PC-3 (cell line): ENCODE measurements at regions not wholly inside any gene's neighbourhood (a gene's known extent, or its start where the extent isn't known, plus 50 kb on each side); places are given as distances from the start of the nearest gene placed in this dataset.

ENCODE experiments used
- ATAC-seq: fragments of 200-7000 bp; cut with Tn5 transposase; 2 replicates; pipeline ENCODE4 v1.9.1; 2020; ENCODE audit warnings: mild to moderate bottlenecking, moderate library complexity
- BruUV-seq: library from RNA; stranded (reverse); fragments of 400-500 nt; replicated peaks from 2 replicates; lab custom pipeline; 2021; lab: Mats Ljungman, UMichigan
- CTCF ChIA-PET: fragments of 300-600 bp; sonication (Branson Sonifier 250); formaldehyde crosslinking; loops from one replicate; lab custom pipeline; 2022; ENCODE audit warnings: antibody characterized with exemption; lab: Charles Lee
- POLR2A ChIA-PET: fragments of 300-600 bp; sonication (Branson Sonifier 250); formaldehyde crosslinking; loops from one replicate; lab custom pipeline; 2022; ENCODE audit warnings: antibody characterized with exemption; ENCODE audit not compliant: unreplicated experiment; lab: Charles Lee
- DNase-seq: peaks from one replicate; pipeline ENCODE4 v3.0.0-alpha.2; 2015
- H2AFZ ChIP-seq: fragments of 300-600 bp; sonication (generic); 2 replicates; pipeline ENCODE4 v1.6.0; 2016; ENCODE audit warnings: antibody characterized with exemption, low read length
- H3F3A ChIP-seq: fragments of 300-600 bp; sonication (generic); one replicate; pipeline ENCODE4 v1.6.0; 2017; ENCODE audit warnings: antibody characterized with exemption, low read length, control low read depth, mild to moderate bottlenecking; ENCODE audit not compliant: unreplicated experiment
- H3K27ac ChIP-seq: fragments of 300-600 bp; sonication (generic); 2 replicates; pipeline ENCODE4 v1.5.1; 2016; ENCODE audit warnings: mild to moderate bottlenecking, low read length
- H3K27me3 ChIP-seq: fragments of 300-600 bp; sonication (generic); 2 replicates; pipeline ENCODE4 v1.6.1; 2016; ENCODE audit warnings: low read length, mixed read lengths
- H3K36me3 ChIP-seq: fragments of 300-600 bp; sonication (generic); 2 replicates; pipeline ENCODE4 v1.6.1; 2016; ENCODE audit warnings: low read depth, mixed run types, low read length, mixed read lengths
- H3K4me1 ChIP-seq: fragments of 300-600 bp; sonication (generic); 2 replicates; pipeline ENCODE4 v1.5.1; 2016; ENCODE audit warnings: low read length; ENCODE audit not compliant: insufficient read depth
- H3K4me2 ChIP-seq: fragments of 300-600 bp; sonication (generic); 2 replicates; pipeline ENCODE4 v1.6.0; 2016; ENCODE audit warnings: low read length
- H3K4me3 ChIP-seq: fragments of 300-600 bp; sonication (generic); 2 replicates; pipeline ENCODE4 v1.5.1; 2016; ENCODE audit warnings: mild to moderate bottlenecking, low read length, mixed read lengths
- H3K79me2 ChIP-seq: fragments of 300-600 bp; sonication (generic); 2 replicates; pipeline ENCODE4 v1.6.1; 2017; ENCODE audit warnings: low read length, mixed read lengths
- H3K9ac ChIP-seq: fragments of 300-600 bp; sonication (generic); 2 replicates; pipeline ENCODE4 v1.6.0; 2016; ENCODE audit warnings: mild to moderate bottlenecking, low read length
- H3K9me2 ChIP-seq: fragments of 300-600 bp; sonication (generic); replicated peaks from 2 replicates; pipeline ENCODE4 v1.6.1; 2016; ENCODE audit warnings: mixed run types, low read length, mixed read lengths
- H3K9me3 ChIP-seq: fragments of 300-600 bp; sonication (generic); 2 replicates; pipeline ENCODE4 v1.6.1; 2016; ENCODE audit warnings: low read length, mixed read lengths
- H4K20me1 ChIP-seq: fragments of 300-600 bp; sonication (generic); 2 replicates; pipeline ENCODE4 v1.6.1; 2016; ENCODE audit warnings: low read length, mixed read lengths
- EZH2 ChIP-seq: fragments of 300-600 bp; sonication (generic); IDR thresholded peaks from one replicate; pipeline ENCODE4 v1.6.1; 2017; ENCODE audit warnings: antibody characterized with exemption, mild to moderate bottlenecking, low read length; ENCODE audit not compliant: unreplicated experiment
- EZH2phosphoT487 ChIP-seq: fragments of 300-600 bp; sonication (generic); IDR thresholded peaks from 2 replicates; pipeline ENCODE4 v1.6.1; 2018; ENCODE audit warnings: mild to moderate bottlenecking, antibody characterized with exemption, low read length, borderline replicate concordance
- intact Hi-C: fragments of 100-400 bp; cut with micrococcal nuclease; formaldehyde crosslinking; loops from 2 replicates; pipeline ENCODE4 v1.9.0; 2023
- TF ChIP-seq, protein P1 (sequence below): fragments of 300-600 bp; sonication (generic); conservative IDR thresholded peaks from 2 replicates; pipeline ENCODE4 v1.5.1; 2017; ENCODE audit warnings: antibody characterized with exemption, low read depth, mild to moderate bottlenecking, low read length

DNA sequence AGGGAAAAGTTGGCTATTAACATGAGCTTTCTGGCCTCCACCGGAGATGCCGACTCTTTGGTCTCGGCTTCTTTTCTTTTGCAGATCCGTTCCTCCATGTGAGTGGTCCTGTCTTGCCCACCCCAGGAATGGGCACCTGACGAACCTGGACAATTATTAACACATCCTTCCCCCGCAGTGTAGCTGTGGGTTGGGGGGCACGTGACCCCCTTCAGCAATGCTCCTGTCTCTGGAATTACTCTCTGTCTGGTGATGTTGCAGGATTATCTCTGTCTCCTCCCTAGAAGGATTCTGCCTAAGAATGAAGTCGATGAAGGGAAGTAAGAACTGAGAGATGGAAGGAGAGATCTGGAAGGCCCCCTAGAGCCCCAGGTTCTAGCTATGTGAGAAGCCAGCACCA, 115.2 kb upstream of the NPAS2 start:
- Histone ChIP-seq H3K9ac (no peak overlapping the region), H3K4me2 (no peak overlapping the region), H3K27ac (no peak overlapping the region), H3K36me3 (no peaks in the 10 kb centered on the region), H3K9me2 (no peaks in the 10 kb centered on the region), H3K4me1 (no peaks in the 10 kb centered on the region), H3K79me2 (no peaks in the 10 kb centered on the region), H3K9me3 (no peaks in the 10 kb centered on the region), H2AFZ (no peak overlapping the region), H4K20me1 (no peaks in the 10 kb centered on the region), H3F3A (no peaks in the 10 kb centered on the region), H3K4me3 (no peak overlapping the region), H3K27me3 (no peaks in the 10 kb centered on the region)
- ChIA-PET POLR2A (no interaction called here), CTCF (no interaction called here)
- intact Hi-C loops = no loop called here
- no TSS peak for BruUV-seq
- no peak for DNase-seq
- TF ChIP-seq, protein P1, sequence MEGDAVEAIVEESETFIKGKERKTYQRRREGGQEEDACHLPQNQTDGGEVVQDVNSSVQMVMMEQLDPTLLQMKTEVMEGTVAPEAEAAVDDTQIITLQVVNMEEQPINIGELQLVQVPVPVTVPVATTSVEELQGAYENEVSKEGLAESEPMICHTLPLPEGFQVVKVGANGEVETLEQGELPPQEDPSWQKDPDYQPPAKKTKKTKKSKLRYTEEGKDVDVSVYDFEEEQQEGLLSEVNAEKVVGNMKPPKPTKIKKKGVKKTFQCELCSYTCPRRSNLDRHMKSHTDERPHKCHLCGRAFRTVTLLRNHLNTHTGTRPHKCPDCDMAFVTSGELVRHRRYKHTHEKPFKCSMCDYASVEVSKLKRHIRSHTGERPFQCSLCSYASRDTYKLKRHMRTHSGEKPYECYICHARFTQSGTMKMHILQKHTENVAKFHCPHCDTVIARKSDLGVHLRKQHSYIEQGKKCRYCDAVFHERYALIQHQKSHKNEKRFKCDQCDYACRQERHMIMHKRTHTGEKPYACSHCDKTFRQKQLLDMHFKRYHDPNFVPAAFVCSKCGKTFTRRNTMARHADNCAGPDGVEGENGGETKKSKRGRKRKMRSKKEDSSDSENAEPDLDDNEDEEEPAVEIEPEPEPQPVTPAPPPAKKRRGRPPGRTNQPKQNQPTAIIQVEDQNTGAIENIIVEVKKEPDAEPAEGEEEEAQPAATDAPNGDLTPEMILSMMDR = no peak
- TF ChIP-seq EZH2 (no peak), EZH2phosphoT487 (no peak)
- ATAC-seq = no peak

DNA sequence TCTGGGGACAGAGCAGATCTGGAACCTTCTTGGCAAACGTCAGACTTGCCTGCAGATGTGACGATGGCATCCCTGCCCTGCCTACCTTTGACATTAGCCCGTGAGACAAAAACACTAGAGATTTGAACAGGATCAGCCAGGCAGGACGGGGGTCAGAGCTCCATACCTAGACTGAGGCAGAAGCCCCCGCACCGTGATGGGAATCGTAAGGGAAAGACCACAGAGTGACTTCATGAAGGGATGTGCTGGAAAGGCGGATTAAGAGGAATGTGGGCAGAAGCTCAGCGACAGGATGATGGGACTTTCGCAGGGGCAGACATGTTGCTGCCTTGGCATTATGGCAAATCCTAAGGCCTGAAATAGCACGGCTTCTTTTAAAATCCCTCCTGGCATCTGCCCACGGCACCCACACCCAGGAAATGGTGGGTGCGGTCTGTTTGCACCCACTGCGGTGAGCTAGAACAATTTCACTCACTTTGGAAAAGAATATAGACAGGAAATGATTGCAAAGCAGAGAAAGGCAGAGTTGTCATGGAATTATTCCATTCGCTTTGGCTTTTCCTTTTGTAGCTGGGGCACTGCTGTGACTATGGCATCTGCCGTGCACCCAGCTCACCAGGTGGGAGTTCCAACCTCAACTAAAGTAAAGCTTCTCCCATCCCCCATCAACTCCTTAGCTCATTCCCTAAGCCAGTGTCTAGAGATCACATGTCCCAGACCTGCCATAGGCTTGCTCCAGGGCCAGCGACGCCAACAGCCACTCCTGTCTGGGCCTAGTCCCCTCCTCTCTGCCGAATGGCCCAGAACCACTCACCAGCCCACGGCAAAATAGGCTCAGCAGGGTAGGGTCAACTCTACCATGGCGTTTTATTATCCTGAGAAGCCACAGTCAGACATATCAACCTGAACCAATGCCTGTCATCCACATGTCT, 112.7 kb upstream of the NPAS2 start:
- TF ChIP-seq, protein P1 = no peak
- TF ChIP-seq EZH2 (no peak), EZH2phosphoT487 (no peak)
- Histone ChIP-seq H3K4me2 (no peak overlapping the region), H3K9ac (no peak overlapping the region), H3K9me2 (no peaks in the 10 kb centered on the region), H3K36me3 (no peaks in the 10 kb centered on the region), H3K27ac (no peak overlapping the region), H3K4me1 (no peaks in the 10 kb centered on the region), H3K27me3 (no peaks in the 10 kb centered on the region), H2AFZ (no peak overlapping the region), H3F3A (no peaks in the 10 kb centered on the region), H3K9me3 (no peaks in the 10 kb centered on the region), H3K4me3 (no peak overlapping the region), H3K79me2 (no peaks in the 10 kb centered on the region), H4K20me1 (no peaks in the 10 kb centered on the region)
- intact Hi-C loops = no loop called here
- ATAC-seq (peak; percentile 57), DNase-seq (peak; percentile 25)
- ChIA-PET POLR2A (no interaction called here), CTCF (interaction anchor here (0.6 kb wide), 1 partner anchor 111 kb away, joined by 3 read pairs; no protein-coding TSS in a partner anchor)
- BruUV-seq = no TSS peak

DNA sequence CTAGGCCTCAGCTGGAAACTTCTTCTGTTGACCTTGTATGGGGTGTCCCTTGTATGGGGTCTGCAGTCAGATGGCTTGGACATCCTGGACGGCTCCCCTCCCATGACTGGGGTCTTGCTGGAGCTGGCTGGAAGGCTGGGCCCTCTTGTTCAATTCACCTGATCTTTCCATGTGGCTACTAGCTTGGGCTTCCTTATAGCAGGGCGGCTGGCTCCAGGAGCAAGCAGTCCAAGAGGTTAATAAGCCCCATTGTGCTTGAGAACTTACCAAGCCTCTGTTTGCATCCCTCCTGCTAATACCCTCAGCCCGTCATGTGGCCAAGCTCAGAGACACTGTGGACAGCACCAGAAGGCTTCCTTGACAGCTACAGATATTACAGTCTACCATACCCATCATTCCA, 111.6 kb upstream of the NPAS2 start:
- H3F3A ChIP-seq = no peaks in the 10 kb centered on the region
- H3K9me3 ChIP-seq = no peaks in the 10 kb centered on the region
- no peak overlapping the region for H2AFZ ChIP-seq
- no peaks in the 10 kb centered on the region for H4K20me1 ChIP-seq
- no TSS peak for BruUV-seq
- intact Hi-C loops = no loop called here
- no peaks in the 10 kb centered on the region for H3K79me2 ChIP-seq
- ATAC-seq (no peak), DNase-seq (no peak)
- POLR2A ChIA-PET = no interaction called here
- CTCF ChIA-PET = no interaction called here
- no peaks in the 10 kb centered on the region for H3K4me1 ChIP-seq
- H3K4me2 ChIP-seq = no peak overlapping the region
- no peaks in the 10 kb centered on the region for H3K9me2 ChIP-seq
- no peaks in the 10 kb centered on the region for H3K27me3 ChIP-seq
- H3K27ac ChIP-seq = no peak overlapping the region
- no peak for TF ChIP-seq EZH2phosphoT487
- no peak overlapping the region for H3K4me3 ChIP-seq
- no peak overlapping the region for H3K9ac ChIP-seq
- H3K36me3 ChIP-seq = no peaks in the 10 kb centered on the region
